GM12891 (cell line): ENCODE measurements at regions not wholly inside any gene's neighbourhood (a gene's known extent, or its start where the extent isn't known, plus 50 kb on each side); places are given as distances from the start of the nearest gene placed in this dataset.

Source experiments
- POLR2A ChIP-seq: IDR thresholded peaks from 2 replicates; pipeline ENCODE4 v1.6.1; 2011; ENCODE audit warnings: low read depth, low read length, control low read depth
- POLR2AphosphoS5 ChIP-seq: IDR thresholded peaks from 2 replicates; pipeline ENCODE4 v1.6.1; 2011; ENCODE audit warnings: low read depth, low read length, control low read depth
- SPI1 ChIP-seq: IDR thresholded peaks from 2 replicates; pipeline ENCODE4 v1.6.1; 2011; ENCODE audit warnings: low read depth, low read length, control low read depth
- TAF1 ChIP-seq: IDR thresholded peaks from 2 replicates; pipeline ENCODE4 v1.6.1; 2011; ENCODE audit warnings: low read depth, low read length, control low read depth

- TF ChIP-seq POLR2AphosphoS5 (no peak), POLR2A (no peak), SPI1 (no peak), TAF1 (no peak)
Observed at GRCh38 chr3:43794776-43795175, 104.0 kb downstream of the ABHD5 start.
